ENCODE measurements at regions not wholly inside any gene's neighbourhood (a gene's known extent, or its start where the extent isn't known, plus 50 kb on each side); places are given as distances from the start of the nearest gene placed in this dataset.
"Not testable (repeated sequence)": the region's sequence is repeated elsewhere in the genome, so short reads cannot be mapped to it uniquely, and the experiment has no call there.

DNA sequence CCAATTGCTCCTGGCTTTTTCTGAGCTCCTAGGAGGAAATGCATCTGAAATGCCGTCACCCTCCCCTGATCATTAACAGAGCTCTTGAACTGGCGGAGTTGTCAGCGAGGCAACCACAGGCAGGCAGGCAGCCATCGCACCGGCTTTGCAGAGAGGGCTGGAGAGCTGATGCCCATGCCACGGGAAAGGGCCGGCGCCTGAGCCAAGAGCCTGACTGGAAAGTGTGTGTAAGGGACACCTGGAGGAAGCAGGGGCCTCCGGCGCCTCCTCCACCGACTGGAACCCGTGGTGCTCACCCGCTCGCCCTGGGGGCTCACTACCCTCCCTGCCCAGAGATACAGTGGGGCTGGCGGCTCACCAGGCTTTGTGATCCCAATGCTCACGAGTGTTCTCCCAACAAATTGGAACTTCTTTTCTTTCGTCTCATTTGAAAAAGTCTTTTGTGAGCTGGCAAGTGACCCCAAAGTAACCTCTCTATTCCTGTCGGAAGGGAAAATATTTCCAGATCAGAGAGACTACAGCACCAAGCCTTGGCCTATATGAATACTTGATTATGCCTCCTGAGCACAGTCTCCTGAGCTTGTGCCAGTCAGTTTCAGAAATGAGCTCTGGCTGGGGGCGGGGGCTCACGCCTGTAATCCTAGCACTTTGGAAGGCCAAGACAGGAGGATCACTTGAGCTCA, 97.7 kb upstream of the SLC25A33 start:
- no peak for DNase-seq (ENCODE audit: low read depth in 2 of 2)

DNA sequence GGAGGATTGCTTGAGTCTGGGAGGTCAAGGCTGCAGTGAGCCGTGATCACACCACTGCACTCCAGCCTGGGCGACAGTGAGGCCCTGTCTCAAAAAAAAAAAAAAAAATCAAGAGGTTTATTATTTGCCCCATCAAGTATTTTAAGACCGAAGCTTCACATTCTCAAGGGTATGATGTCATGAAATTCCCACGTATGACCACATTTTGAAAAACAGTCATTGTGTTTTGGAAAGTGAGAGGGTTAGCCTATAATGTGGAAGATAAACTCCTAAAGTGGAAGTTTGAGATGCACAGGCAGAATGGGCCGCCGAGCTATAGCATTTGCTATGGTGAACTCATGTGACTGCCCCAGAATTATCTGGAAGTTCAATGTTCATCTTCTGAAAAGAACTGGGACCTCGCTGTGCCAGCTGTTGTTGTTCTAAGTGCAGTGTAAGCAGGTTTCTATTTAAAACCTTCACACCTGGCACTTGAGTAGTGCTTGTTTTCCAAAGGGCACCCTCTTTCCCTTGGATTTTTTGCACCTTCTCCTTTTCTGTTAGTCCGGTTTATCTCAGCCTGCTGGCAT, 96.9 kb upstream of the SLC25A33 start:
- no peak for DNase-seq (ENCODE audit: low read depth in 2 of 2)

GRCh38 chr1:9442986-9443385, 96.3 kb upstream of the SLC25A33 start:
- no peak for DNase-seq (ENCODE audit: low read depth in 2 of 2)

GRCh38 chr1:9443913-9444445, 95.3 kb upstream of the SLC25A33 start:
- DNase-seq (ENCODE audit: low read depth in 2 of 2), result no peak

GRCh38 chr1:9444532-9444931, 94.7 kb upstream of the SLC25A33 start:
- DNase-seq (ENCODE audit: low read depth in 2 of 2), result no peak

- not testable (repeated sequence) for DNase-seq (ENCODE audit: low read depth in 2 of 2)
Measured at GRCh38 chr1:9445081-9445480, 94.2 kb upstream of the SLC25A33 start.

- no peak for DNase-seq (ENCODE audit: low read depth in 2 of 2)
Measured at GRCh38 chr1:9447215-9447960, 91.9 kb upstream of the SLC25A33 start.

- no peak for DNase-seq (ENCODE audit: low read depth in 2 of 2)
Measured at GRCh38 chr1:9448132-9449109, 90.8 kb upstream of the SLC25A33 start.

GRCh38 chr1:9449110-9449627, 90.1 kb upstream of the SLC25A33 start:
- no peak for DNase-seq (ENCODE audit: low read depth in 2 of 2)

DNA sequence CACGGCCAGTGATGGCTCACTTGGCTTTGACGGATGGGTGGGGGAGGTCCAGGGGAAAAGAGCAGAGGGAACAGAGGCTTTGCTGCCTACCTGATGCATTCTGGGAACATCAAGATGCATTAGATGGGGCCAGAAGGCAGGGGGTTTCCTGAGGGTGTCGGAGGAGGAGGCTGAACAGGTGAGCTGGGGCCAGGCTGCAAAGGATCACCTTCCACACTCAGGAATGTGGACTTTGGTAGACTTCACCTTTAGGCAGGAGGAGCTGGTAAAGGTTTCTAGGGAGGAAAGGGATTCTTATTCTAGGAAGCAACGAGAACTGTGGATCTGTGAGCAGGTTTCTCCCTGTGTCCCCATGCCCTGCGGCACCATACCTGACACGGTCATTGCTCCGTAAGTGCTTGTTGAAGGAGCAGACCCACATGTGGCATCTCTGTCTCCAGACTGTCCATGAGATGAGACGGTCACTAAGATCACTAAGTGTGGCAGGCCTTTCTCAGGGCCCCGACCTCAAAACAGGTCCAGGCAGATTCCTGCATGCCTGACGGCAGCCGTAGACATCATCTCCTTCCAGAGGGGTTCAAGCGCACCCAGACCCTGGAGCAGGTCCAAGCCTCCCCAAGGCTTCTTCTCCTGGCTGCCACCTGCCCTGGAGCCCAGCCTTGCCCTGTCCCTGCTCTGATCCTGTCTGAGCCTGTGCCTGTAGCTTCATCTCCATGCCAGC, 89.1 kb upstream of the SLC25A33 start:
- no peak for DNase-seq (ENCODE audit: low read depth in 2 of 2)

GRCh38 chr1:9451081-9451480, 88.2 kb upstream of the SLC25A33 start:
- DNase-seq (ENCODE audit: low read depth in 2 of 2), result no peak

- DNase-seq (ENCODE audit: low read depth in 2 of 2), result no peak
Measured at GRCh38 chr1:9452516-9453140, 86.6 kb upstream of the SLC25A33 start.

GRCh38 chr1:9453375-9453774, 85.9 kb upstream of the SLC25A33 start:
- DNase-seq (ENCODE audit: low read depth in 2 of 2), result no peak

DNA sequence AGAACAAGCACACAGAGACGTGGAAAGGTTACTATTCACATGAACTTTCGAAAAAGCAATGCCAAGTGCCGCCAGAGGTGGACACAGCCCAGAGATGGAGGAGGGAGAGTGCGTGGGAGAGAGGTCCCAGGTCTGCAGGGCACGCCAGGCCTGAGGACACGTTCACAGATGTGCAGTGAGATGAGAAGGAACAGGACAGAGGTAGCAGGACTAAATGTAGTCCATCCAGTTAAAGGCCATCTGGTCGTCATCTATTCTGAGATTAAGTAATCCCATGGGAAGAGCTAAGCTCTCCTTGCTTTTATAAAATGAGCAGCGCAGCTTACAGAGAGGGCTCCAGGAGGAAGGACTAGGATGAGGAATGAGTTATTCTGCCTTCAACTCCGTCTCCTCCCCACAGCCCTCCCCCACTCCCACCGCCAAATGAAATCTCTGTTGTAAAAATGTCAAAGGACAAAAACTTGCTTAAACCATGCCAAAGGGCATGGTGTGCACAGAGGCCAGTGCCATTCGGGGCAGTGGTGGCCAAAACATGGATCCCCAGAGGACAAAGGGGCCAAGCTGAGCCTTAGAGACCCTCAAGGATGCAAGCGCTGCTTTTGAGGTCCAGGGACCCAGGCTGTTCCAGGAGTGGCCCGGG, 85.4 kb upstream of the SLC25A33 start:
- DNase-seq (ENCODE audit: low read depth in 2 of 2), result no peak

- DNase-seq (ENCODE audit: low read depth in 2 of 2), result no peak
Measured at GRCh38 chr1:9454494-9455066, 84.7 kb upstream of the SLC25A33 start.

GRCh38 chr1:9455487-9456234, 83.6 kb upstream of the SLC25A33 start:
- DNase-seq (ENCODE audit: low read depth in 2 of 2), result peak; percentile 23 to 63

GRCh38 chr1:9456833-9457232, 82.4 kb upstream of the SLC25A33 start:
- no peak for DNase-seq (ENCODE audit: low read depth in 2 of 2)

GRCh38 chr1:9459816-9460407, 79.4 kb upstream of the SLC25A33 start:
- DNase-seq (ENCODE audit: low read depth in 2 of 2), result no peak

Data from stimulated activated CD4-positive, alpha-beta T cell treated with anti-CD3 and anti-CD28 coated beads, Interleukin-12 subunit alpha, Interleukin-12 subunit beta, amount 100 ng/mL, for 24 hours (primary cell).